ENCODE measurements at regions not wholly inside any gene's neighbourhood (a gene's known extent, or its start where the extent isn't known, plus 50 kb on each side); places are given as distances from the start of the nearest gene placed in this dataset.

DNA sequence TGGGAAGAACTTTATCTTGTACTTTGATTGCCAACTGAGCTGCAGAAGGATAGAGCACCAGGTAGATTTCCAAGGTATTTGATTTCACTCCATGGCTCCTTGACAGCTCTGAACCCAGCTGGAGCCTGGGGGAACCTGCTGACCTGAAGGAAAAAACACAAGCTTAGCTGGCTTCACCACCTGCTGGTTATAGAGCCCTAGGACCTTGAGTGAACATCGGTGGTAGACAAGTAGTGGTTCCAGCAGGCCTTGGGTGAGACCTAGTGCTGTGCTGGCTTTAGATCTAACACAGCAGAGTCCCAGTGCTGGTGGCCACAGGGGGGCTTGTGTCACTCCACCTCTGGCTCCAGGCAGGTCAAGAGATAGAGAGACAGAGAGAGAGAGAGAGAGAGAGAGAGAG lies 1102.6 kb downstream of the ADGRL3 start:
- DNase-seq = no peak
- H3K4me1 ChIP-seq = no peaks in the 10 kb centered on the region
- peaks cover 0 to 6% (median 4%) of the 10 kb centered on the region in 3 donors for H3K9me3 ChIP-seq
- intact Hi-C loops (cut with DNase I) = no loop called here
- H3K36me3 ChIP-seq = no peaks in the 10 kb centered on the region
- TF ChIP-seq, protein P1, sequence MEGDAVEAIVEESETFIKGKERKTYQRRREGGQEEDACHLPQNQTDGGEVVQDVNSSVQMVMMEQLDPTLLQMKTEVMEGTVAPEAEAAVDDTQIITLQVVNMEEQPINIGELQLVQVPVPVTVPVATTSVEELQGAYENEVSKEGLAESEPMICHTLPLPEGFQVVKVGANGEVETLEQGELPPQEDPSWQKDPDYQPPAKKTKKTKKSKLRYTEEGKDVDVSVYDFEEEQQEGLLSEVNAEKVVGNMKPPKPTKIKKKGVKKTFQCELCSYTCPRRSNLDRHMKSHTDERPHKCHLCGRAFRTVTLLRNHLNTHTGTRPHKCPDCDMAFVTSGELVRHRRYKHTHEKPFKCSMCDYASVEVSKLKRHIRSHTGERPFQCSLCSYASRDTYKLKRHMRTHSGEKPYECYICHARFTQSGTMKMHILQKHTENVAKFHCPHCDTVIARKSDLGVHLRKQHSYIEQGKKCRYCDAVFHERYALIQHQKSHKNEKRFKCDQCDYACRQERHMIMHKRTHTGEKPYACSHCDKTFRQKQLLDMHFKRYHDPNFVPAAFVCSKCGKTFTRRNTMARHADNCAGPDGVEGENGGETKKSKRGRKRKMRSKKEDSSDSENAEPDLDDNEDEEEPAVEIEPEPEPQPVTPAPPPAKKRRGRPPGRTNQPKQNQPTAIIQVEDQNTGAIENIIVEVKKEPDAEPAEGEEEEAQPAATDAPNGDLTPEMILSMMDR (IDR thresholded peaks at IDR 0.05) = no peak
- TF ChIP-seq POLR2A (IDR thresholded peaks at IDR 0.05) = no peak
- H3K4me3 ChIP-seq = no peak overlapping the region
- H3K27ac ChIP-seq = no peak overlapping the region
- H3K27me3 ChIP-seq = no peaks in the 10 kb centered on the region
- WGBS, 2 donors = 60 to 100% methylated on average over 1 of the region's 1 CpG

DNA sequence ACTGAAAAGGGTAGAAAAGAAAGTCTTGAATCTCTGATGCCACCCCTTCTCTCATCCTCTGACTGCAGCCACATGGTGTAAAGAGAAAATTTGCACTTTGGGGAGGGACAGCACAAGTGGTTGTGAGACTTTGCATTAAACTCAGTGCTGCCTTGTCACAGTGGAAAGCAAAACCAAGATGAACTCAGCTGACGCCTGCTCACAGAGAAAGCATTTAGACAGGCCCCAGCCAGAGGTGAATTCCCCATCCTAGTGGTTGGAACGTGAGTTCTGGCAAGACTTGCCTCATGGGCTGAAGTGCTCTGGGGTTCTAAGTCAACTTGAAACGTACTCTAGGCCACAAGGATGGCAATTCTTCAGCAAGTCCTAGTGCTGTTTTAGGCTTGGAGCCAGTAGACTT lies 1101.4 kb downstream of the ADGRL3 start:
- Histone ChIP-seq H3K27me3 (no peaks in the 10 kb centered on the region), H3K36me3 (no peaks in the 10 kb centered on the region), H3K4me1 (no peaks in the 10 kb centered on the region), H3K9me3 (no peaks in the 10 kb centered on the region), H3K27ac (no peak overlapping the region), H3K4me3 (no peak overlapping the region)
- WGBS, 2 donors = 42 to 56% methylated on average over 1 to 2 of the region's 3 CpGs
- intact Hi-C loops (cut with DNase I) = no loop called here
- TF ChIP-seq, protein P1 (IDR thresholded peaks at IDR 0.05) = no peak
- TF ChIP-seq POLR2A (IDR thresholded peaks at IDR 0.05) = no peak
- DNase-seq = no peak

DNA sequence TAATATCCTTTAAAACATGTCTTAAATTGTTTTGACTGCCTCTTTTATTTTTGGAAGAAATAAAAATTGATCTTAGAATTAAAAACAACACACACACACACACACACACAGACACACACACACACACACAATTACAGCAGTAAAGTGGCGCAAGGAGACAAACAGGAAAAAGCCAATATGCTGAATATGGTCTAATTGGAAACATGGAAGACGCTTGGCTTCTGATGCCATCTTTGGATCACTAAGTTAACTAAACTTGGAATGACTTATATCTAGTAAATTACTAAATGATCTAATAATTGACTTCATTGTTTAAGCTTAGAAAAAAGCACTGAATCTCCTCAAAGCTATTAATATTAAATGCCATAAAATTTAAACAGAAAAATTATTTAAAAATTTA lies 1093.4 kb downstream of the ADGRL3 start:
- no peaks in the 10 kb centered on the region for H3K27me3 ChIP-seq
- H3K36me3 ChIP-seq = no peaks in the 10 kb centered on the region
- no peak overlapping the region for H3K4me3 ChIP-seq
- no peaks in the 10 kb centered on the region for H3K4me1 ChIP-seq
- WGBS, 2 donors = 81 to 86% methylated on average over 2 of the region's 2 CpGs
- DNase-seq = no peak
- no peak overlapping the region for H3K27ac ChIP-seq
- no peak for TF ChIP-seq POLR2A (IDR thresholded peaks at IDR 0.05)
- TF ChIP-seq, protein P1 (IDR thresholded peaks at IDR 0.05) = no peak
- intact Hi-C loops (cut with DNase I) = no loop called here
- no peaks in the 10 kb centered on the region for H3K9me3 ChIP-seq

DNA sequence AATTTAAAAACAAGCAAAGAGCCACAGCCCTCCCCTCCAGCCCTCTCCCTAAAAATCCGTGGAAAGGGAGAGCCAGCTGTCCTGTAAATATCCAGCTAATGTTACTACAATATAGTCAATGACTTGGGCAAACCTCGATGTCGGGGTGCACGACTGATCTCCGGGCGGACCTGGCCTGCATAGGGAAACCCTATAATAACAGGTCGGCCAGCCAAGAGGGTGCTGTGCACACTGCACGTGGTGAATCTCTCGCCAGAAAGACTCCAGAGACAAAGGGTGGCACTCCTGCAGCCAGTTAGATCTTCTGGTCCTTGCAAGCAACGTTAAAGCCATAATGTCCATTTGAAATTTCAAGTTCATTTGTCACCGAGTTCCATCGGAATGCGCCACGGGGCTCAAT lies 1092.8 kb downstream of the ADGRL3 start:
- Histone ChIP-seq H3K36me3 (no peaks in the 10 kb centered on the region), H3K27ac (no peak overlapping the region), H3K27me3 (no peaks in the 10 kb centered on the region), H3K4me1 (no peaks in the 10 kb centered on the region), H3K9me3 (no peaks in the 10 kb centered on the region), H3K4me3 (no peak overlapping the region)
- TF ChIP-seq, protein P1 (IDR thresholded peaks at IDR 0.05) = no peak
- TF ChIP-seq POLR2A (IDR thresholded peaks at IDR 0.05) = no peak
- intact Hi-C loops (cut with DNase I) = no loop called here
- DNase-seq = no peak
- 86 to 91% methylated on average over 14 of the region's 14 CpGs for WGBS, 2 donors

- H3K9me3 ChIP-seq = no peaks in the 10 kb centered on the region
- intact Hi-C loops (cut with DNase I) = no loop called here
- TF ChIP-seq POLR2A (IDR thresholded peaks at IDR 0.05) = no peak
- TF ChIP-seq, protein P1 (IDR thresholded peaks at IDR 0.05) = no peak
- H3K27me3 ChIP-seq = no peaks in the 10 kb centered on the region
- 37 to 42% methylated on average over 3 of the region's 3 CpGs for WGBS, 2 donors
- H3K4me3 ChIP-seq = no peak overlapping the region
- H3K27ac ChIP-seq = no peak overlapping the region
- H3K4me1 ChIP-seq = no peaks in the 10 kb centered on the region
- H3K36me3 ChIP-seq = no peaks in the 10 kb centered on the region
- no peak for DNase-seq
Observed at GRCh38 chr4:62288808-62289541, 1088.8 kb downstream of the ADGRL3 start.

Measured in esophagus squamous epithelium (tissue), 5 donors.